Keratinocyte (primary cell): ENCODE measurements at regions not wholly inside any gene's neighbourhood (a gene's known extent, or its start where the extent isn't known, plus 50 kb on each side); places are given as distances from the start of the nearest gene placed in this dataset.
"Not testable (repeated sequence)": the region's sequence is repeated elsewhere in the genome, so short reads cannot be mapped to it uniquely, and the experiment has no call there.

Source experiments
- DNase-seq: peaks from one replicate; pipeline ENCODE4 v3.0.0-alpha.2; 2011; ENCODE audit warnings: low read depth, missing footprints, low spot score
- FAIRE-seq: peaks from 2 replicates; lab custom pipeline; 2011; peaks lifted over from hg19 to GRCh38; lab: Jason Lieb, UNC
- H2AFZ ChIP-seq: 2 replicates; pipeline ENCODE4 v1.6.0; 2012; ENCODE audit warnings: low read length, control low read depth, inconsistent platforms; ENCODE audit not compliant: control insufficient read depth
- H3K27ac ChIP-seq: 2 replicates; pipeline ENCODE4 v1.5.1; 2011; ENCODE audit warnings: low read length; ENCODE audit not compliant: control insufficient read depth, insufficient read depth
- H3K27me3 ChIP-seq: 3 replicates; pipeline ENCODE4 v1.6.0; 2011; ENCODE audit warnings: low read length; ENCODE audit not compliant: control insufficient read depth, insufficient read depth; ENCODE audit errors: extremely low read depth
- H3K36me3 ChIP-seq, 2 experiments: 2 replicates in 1 of 2; 3 replicates in 1 of 2; pipeline ENCODE4 v1.5.1; 2011; ENCODE audit warnings: low read length in 2 of 2, mild to moderate bottlenecking in 1 of 2; ENCODE audit not compliant: control insufficient read depth in 2 of 2, insufficient read depth in 2 of 2; ENCODE audit errors: extremely low read depth in 1 of 2
- H3K4me1 ChIP-seq: 3 replicates; pipeline ENCODE4 v1.5.1; 2011; ENCODE audit warnings: low read length; ENCODE audit not compliant: control insufficient read depth, insufficient read depth; ENCODE audit errors: extremely low read depth
- H3K4me2 ChIP-seq: 3 replicates; pipeline ENCODE4 v1.6.0; 2011; ENCODE audit warnings: low read depth, low read length; ENCODE audit not compliant: control insufficient read depth, insufficient read depth; ENCODE audit errors: extremely low read depth
- H3K4me3 ChIP-seq, 3 experiments: fragments of 200-600 bp in 1 of 3; sonication (generic) in 1 of 3; 2 replicates in 2 of 3; 3 replicates in 1 of 3; pipeline ENCODE4 v1.5.1; 2011 to 2016; ENCODE audit warnings: low read length in 3 of 3, mild to moderate bottlenecking in 3 of 3, control low read depth in 2 of 3, inconsistent platforms in 1 of 3, low read depth in 1 of 3, mixed read lengths in 1 of 3, mixed run types in 1 of 3, moderate library complexity in 1 of 3; ENCODE audit not compliant: control insufficient read depth in 2 of 3, insufficient read depth in 2 of 3; ENCODE audit errors: extremely low read depth in 1 of 3
- H3K79me2 ChIP-seq: 2 replicates; pipeline ENCODE4 v1.6.0; 2012; ENCODE audit warnings: low read length; ENCODE audit not compliant: control insufficient read depth, insufficient read depth
- H3K9ac ChIP-seq: 3 replicates; pipeline ENCODE4 v1.6.0; 2011; ENCODE audit warnings: low read length; ENCODE audit not compliant: control insufficient read depth, insufficient read depth; ENCODE audit errors: extremely low read depth
- H3K9me1 ChIP-seq: 3 replicates; pipeline ENCODE4 v1.6.0; 2011; ENCODE audit warnings: low read length; ENCODE audit not compliant: control insufficient read depth, insufficient read depth; ENCODE audit errors: extremely low read depth
- H3K9me3 ChIP-seq: 2 replicates; pipeline ENCODE4 v1.5.1; 2012; ENCODE audit warnings: low read depth, low read length; ENCODE audit not compliant: control insufficient read depth
- H4K20me1 ChIP-seq: 3 replicates; pipeline ENCODE4 v1.6.0; 2011; ENCODE audit warnings: low read length; ENCODE audit not compliant: control insufficient read depth, insufficient read depth; ENCODE audit errors: extremely low read depth
- CTCF ChIP-seq, 3 experiments: IDR thresholded peaks in 1 of 3; conservative IDR thresholded peaks in 1 of 3; optimal IDR thresholded peaks in 1 of 3; 2 replicates in 2 of 3; 3 replicates in 1 of 3; pipeline versions ENCODE3 to v1.5.1; 2011; ENCODE audit warnings: low read length in 3 of 3, mild to moderate bottlenecking in 3 of 3, moderate library complexity in 2 of 3, control low read depth in 1 of 3, inconsistent platforms in 1 of 3; ENCODE audit not compliant: insufficient read depth in 2 of 3; ENCODE audit errors: extremely low read depth in 1 of 3
- EZH2 ChIP-seq: IDR thresholded peaks from one replicate; pipeline ENCODE4 v1.6.1; 2012; ENCODE audit warnings: inconsistent platforms, mild to moderate bottlenecking, low read length, moderate library complexity
- dilution Hi-C: fragments of 300-500 bp; cut with MboI; formaldehyde crosslinking; loops from one replicate; pipeline ENCODE4 v1.7.0; 2020; ENCODE audit warnings: low sequenced_read_pairs; ENCODE audit not compliant: extremely low pct_ligation_motif_present

GRCh38 chr1:228845101-228845500 is 109.8 kb downstream of the RHOU start:
- H3K27me3 ChIP-seq, result peaks cover 4% of the 10 kb centered on the region
- no peak overlapping the region for H3K4me3 ChIP-seq
- H3K36me3 ChIP-seq, result no peaks in the 10 kb centered on the region
- TF ChIP-seq CTCF (optimal IDR thresholded peaks at IDR 0.05 in 1 of 3, IDR thresholded peaks at IDR 0.05 in 1 of 3, conservative IDR thresholded peaks at IDR 0.05 in 1 of 3; ENCODE audit: extremely low read depth in 1 of 3, insufficient read depth in 2 of 3, low read length in 3 of 3) (no peak), EZH2 (no peak)
- no peaks in the 10 kb centered on the region for H3K9me1 ChIP-seq
- H3K79me2 ChIP-seq, result no peaks in the 10 kb centered on the region
- no peak overlapping the region for H3K4me2 ChIP-seq
- no peaks in the 10 kb centered on the region for H4K20me1 ChIP-seq
- DNase-seq (no peak), FAIRE-seq (no peak)
- H3K9ac ChIP-seq, result no peak overlapping the region
- no peaks in the 10 kb centered on the region for H3K4me1 ChIP-seq
- no peak overlapping the region for H2AFZ ChIP-seq
- H3K27ac ChIP-seq, result no peak overlapping the region
- dilution Hi-C loops, result no loop called here
- H3K9me3 ChIP-seq, result no peaks in the 10 kb centered on the region

GRCh38 chr1:228846952-228847351 is 111.7 kb downstream of the RHOU start:
- Histone ChIP-seq H3K27ac (no peak overlapping the region), H4K20me1 (no peaks in the 10 kb centered on the region), H3K9ac (no peak overlapping the region), H3K79me2 (no peaks in the 10 kb centered on the region), H3K4me1 (no peaks in the 10 kb centered on the region), H3K27me3 (peaks cover 3% of the 10 kb centered on the region), H3K4me2 (no peak overlapping the region), H2AFZ (no peak overlapping the region), H3K9me1 (no peaks in the 10 kb centered on the region), H3K9me3 (no peaks in the 10 kb centered on the region), H3K36me3 (no peaks in the 10 kb centered on the region), H3K4me3 (no peak overlapping the region)
- TF ChIP-seq EZH2 (no peak), CTCF (optimal IDR thresholded peaks at IDR 0.05 in 1 of 3, IDR thresholded peaks at IDR 0.05 in 1 of 3, conservative IDR thresholded peaks at IDR 0.05 in 1 of 3; ENCODE audit: extremely low read depth in 1 of 3, insufficient read depth in 2 of 3, low read length in 3 of 3) (no peak)
- dilution Hi-C loops, result no loop called here
- FAIRE-seq (no peak), DNase-seq (no peak)

GRCh38 chr1:228847451-228847850 is 112.2 kb downstream of the RHOU start:
- H3K27ac ChIP-seq, H3K4me3 ChIP-seq, H3K4me2 ChIP-seq, H2AFZ ChIP-seq, H3K9me3 ChIP-seq, H3K36me3 ChIP-seq, H3K79me2 ChIP-seq, dilution Hi-C loops, H3K4me1 ChIP-seq, H3K27me3 ChIP-seq, DNase-seq, H3K9ac ChIP-seq, FAIRE-seq, H4K20me1 ChIP-seq, H3K9me1 ChIP-seq: not testable (repeated sequence)
